Mesodermal cell (in vitro differentiated cells): ENCODE measurements at regions not wholly inside any gene's neighbourhood (a gene's known extent, or its start where the extent isn't known, plus 50 kb on each side); places are given as distances from the start of the nearest gene placed in this dataset.
A peak's percentile ranks its signal among the peaks of the same experiment; 100 is the strongest.

Experiments
- H3K27ac ChIP-seq: 2 replicates; pipeline ENCODE4 v1.7.0; 2013; ENCODE audit warnings: mild to moderate bottlenecking, low read depth, low read length, moderate library complexity; ENCODE audit not compliant: severe bottlenecking
- H3K36me3 ChIP-seq: 2 replicates; pipeline ENCODE4 v1.7.1; 2013; ENCODE audit warnings: mild to moderate bottlenecking, low read length, moderate library complexity; ENCODE audit not compliant: control insufficient read depth, insufficient read depth
- H3K4me1 ChIP-seq: one replicate; pipeline ENCODE4 v1.7.1; 2013; ENCODE audit warnings: mild to moderate bottlenecking, low read length; ENCODE audit not compliant: insufficient read depth, control insufficient read depth, poor library complexity, severe bottlenecking
- H3K4me3 ChIP-seq: 2 replicates; pipeline ENCODE4 v1.7.0; 2013; ENCODE audit warnings: low read length, control low read depth, mild to moderate bottlenecking; ENCODE audit not compliant: insufficient read depth, poor library complexity, severe bottlenecking; ENCODE audit errors: extremely low read depth
- H3K9me3 ChIP-seq: 2 replicates; pipeline ENCODE4 v1.7.1; 2013; ENCODE audit warnings: mild to moderate bottlenecking, low read length, moderate library complexity; ENCODE audit not compliant: control insufficient read depth
- WGBS, 2 experiments: methylation state at CpG; one replicate each; pipeline ENCODE4 v1.1.5; 2013; ENCODE audit warnings: missing lambda C conversion rate in 2 of 2; ENCODE audit not compliant: insufficient coverage in 2 of 2; 5-methylcytosine and 5-hydroxymethylcytosine counted together

DNA sequence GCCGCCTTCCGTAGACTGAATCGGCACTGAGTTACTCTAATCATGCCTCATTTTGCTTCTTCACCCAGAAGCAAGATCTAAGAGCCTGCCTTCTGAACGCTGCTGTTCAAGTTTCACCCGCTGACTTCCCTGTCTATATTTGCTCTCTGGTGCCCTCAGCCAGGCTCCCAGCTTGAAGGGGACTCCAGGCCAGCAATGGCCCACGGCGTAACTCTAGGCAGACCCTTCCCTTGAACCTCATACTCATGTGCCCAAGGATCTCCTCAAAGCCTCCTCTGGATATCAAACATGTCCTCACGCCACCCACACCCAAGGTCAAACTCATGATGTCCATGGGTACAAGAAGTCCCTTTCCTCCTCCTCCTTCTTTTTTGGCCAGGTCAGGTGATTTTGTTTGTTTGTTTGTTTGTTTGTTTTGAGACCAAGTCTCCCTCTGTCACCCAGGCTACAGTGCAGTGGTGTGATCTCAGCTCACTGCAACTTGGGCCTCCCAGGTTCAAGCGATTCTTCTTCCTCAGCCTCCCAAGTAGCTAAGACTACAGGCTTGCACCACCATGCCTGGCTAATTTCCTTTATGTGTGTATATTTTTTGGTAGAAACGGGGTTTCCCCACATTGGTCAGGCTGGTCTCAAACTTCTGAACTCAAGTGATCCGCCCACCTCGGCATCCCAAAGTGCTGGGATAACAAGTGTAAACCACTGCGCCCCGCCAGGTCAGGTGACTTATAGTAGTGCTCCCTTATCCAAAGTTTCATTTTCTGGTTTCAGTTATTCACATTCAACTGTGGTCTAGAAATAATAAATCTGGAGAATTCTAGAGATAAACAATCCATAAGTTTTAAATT, 239.0 kb downstream of the SYK start:
- H3K9me3 ChIP-seq: no peaks in the 10 kb centered on the region
- 90% methylated on average over 10 to 12 of the region's 14 CpGs for WGBS, 2 experiments
- H3K4me3 ChIP-seq: no peak overlapping the region
- H3K36me3 ChIP-seq: no peaks in the 10 kb centered on the region
- H3K4me1 ChIP-seq: peaks cover 44% of the 10 kb centered on the region
- H3K27ac ChIP-seq: no peak overlapping the region

DNA sequence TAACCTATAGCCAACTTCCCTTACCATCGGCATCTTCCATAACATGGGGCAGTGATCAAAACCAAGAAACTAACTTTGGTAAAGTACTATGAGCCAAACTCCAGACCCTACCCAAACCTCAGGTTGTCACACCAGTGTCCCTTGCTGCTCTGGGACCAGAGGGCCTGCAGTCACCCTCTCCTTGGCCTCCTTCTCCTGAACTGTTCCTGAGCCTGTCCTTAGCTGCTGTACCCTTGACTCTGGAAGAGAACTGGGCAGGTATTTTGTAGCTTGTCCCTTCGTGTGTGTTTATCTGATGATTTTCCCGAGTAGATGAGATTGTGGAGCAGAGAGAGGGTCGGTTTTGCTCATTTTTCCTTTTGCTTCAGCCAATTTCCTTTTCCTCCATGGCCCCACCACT, 240.4 kb downstream of the SYK start:
- no peaks in the 10 kb centered on the region for H3K36me3 ChIP-seq
- H3K9me3 ChIP-seq: no peaks in the 10 kb centered on the region
- peaks cover 40% of the 10 kb centered on the region for H3K4me1 ChIP-seq
- no peak overlapping the region for H3K4me3 ChIP-seq
- H3K27ac ChIP-seq: no peak overlapping the region
- 80 to 100% methylated on average over 2 of the region's 4 CpGs for WGBS, 2 experiments

DNA sequence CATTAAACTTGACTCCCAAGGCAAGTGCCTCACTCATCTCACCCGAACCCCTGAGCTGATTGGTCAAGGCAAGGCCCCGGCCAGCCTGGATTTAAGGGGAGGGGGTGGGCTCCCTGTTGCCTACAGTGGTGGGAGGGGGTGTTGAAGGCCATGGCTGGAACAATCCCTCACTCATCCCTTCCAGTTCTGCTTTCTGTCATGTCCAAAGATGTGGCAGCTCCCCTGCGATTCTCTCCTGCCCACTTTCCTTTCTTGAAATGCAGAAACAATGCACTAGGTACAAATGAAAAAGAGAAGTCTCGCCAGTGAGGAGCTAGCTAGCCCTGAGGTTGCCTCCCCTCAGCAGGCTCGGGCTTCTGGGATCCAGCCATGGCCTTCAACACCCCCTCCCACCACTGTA, 240.9 kb downstream of the SYK start:
- Histone ChIP-seq H3K9me3 (no peaks in the 10 kb centered on the region), H3K4me1 (peaks cover 40% of the 10 kb centered on the region), H3K4me3 (no peak overlapping the region), H3K36me3 (no peaks in the 10 kb centered on the region), H3K27ac (no peak overlapping the region)
- WGBS, 2 experiments: 80% methylated on average over 1 of the region's 5 CpGs; no CpG with 5 or more reads in 1 of the 2 experiments

DNA sequence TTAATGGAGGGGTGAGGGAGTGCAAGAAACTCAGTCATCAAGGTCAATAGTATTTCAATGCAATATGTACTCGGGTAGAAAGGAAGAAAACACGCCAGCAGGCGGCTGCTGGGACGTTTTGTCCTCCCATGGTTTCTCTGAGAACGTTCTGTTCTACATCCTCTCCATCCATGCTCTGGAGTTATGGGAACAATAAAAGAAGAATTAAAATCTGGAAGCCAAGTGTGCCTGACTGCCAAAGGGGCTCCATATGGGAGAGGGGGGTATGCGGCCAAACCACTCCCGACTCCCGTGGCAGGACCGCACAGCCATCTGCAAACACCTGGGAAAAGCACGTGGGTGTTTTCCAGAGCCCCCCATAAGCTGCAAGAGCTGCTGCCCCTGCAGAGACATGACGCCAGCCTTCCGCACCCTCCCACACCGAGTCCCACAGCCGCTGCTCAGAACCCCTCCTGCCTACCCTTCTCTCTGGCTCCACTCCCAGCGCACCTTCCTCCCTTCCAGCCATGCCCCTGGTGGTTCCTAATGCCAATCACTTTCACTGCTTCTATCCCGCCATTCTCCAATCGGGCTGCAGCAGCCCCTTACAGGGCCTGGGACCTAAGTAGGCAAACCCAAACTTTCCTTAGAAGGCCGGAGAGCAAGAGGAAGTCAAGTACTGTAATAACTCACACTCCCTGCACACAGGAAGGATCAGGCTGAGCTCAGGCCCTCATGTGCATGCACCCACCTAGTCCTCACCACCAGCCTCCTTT, 241.6 kb downstream of the SYK start:
- peaks cover 40% of the 10 kb centered on the region for H3K4me1 ChIP-seq
- no peaks in the 10 kb centered on the region for H3K9me3 ChIP-seq
- H3K36me3 ChIP-seq: no peaks in the 10 kb centered on the region
- no peak overlapping the region for H3K4me3 ChIP-seq
- WGBS, 2 experiments: 93 to 96% methylated on average over 8 to 12 of the region's 18 CpGs
- H3K27ac ChIP-seq: no peak overlapping the region

DNA sequence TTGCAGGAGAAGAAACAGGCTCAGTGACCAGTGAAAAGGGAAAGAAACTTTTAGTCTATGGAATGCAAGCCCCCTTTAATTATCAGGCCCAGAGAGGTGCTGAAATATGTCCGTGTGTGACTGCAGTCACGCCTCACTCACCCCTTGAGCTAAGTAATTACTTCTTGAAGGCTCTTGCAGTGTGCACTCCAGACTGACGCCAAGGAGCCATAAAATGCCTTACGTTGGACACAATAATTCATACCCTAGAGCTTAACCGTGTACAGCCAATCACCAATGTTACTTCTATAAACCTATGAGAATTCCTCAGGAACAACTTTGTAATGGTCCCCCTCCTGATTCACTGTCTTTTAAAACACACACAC, 242.2 kb downstream of the SYK start:
- Histone ChIP-seq H3K9me3 (no peaks in the 10 kb centered on the region), H3K4me1 (peaks cover 40% of the 10 kb centered on the region), H3K4me3 (no peak overlapping the region), H3K27ac (no peak overlapping the region), H3K36me3 (no peaks in the 10 kb centered on the region)
- WGBS, 2 experiments: 92 to 98% methylated on average over 5 of the region's 5 CpGs

DNA sequence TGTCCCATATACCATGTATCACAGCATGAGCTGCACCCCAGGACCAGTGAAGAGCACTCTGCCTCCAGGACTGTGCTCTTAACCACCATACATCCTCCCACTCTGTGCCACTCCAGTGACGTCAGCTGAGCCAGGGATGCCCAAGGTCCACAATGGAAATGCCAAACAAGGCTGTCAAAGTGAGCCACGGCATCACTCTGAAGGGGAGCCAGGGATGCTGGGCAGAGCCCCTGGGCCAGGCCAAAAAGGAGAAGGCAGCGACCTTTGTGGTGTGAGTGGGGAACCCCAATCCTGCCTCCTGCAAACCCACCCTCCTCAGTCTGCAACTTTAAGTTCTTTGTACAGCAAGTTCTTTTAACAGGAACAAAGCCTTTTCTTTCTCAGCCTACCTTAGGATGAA, 242.7 kb downstream of the SYK start:
- Histone ChIP-seq H3K36me3 (no peaks in the 10 kb centered on the region), H3K4me1 (peaks cover 37% of the 10 kb centered on the region), H3K27ac (no peak overlapping the region), H3K4me3 (no peak overlapping the region), H3K9me3 (no peaks in the 10 kb centered on the region)
- 77 to 94% methylated on average over 2 of the region's 3 CpGs for WGBS, 2 experiments

DNA sequence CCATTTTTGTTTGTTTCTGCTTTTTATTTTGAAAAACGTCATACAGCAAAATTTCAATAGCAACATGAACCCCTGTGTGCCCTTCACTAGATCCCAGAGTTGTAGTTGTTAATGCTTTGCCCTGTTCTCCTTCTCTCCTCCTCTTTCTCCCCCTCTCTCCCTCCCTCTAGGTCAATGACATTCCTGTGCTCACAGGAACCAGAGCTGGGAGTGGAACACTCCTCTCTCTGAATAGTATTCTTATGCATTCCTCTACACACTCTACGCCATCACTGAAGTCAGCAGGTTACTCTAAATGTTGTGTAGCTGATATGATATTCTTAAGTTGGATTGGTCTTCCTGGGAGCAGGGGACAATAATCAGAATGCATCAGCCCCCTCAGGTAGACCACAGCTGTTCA, 243.4 kb downstream of the SYK start:
- peaks cover 34% of the 10 kb centered on the region for H3K4me1 ChIP-seq
- H3K36me3 ChIP-seq: no peaks in the 10 kb centered on the region
- no peaks in the 10 kb centered on the region for H3K9me3 ChIP-seq
- H3K4me3 ChIP-seq: no peak overlapping the region
- no peak overlapping the region for H3K27ac ChIP-seq
- WGBS, 2 experiments: 67% methylated on average over 1 of the region's 2 CpGs; no CpG with 5 or more reads in 1 of the 2 experiments

DNA sequence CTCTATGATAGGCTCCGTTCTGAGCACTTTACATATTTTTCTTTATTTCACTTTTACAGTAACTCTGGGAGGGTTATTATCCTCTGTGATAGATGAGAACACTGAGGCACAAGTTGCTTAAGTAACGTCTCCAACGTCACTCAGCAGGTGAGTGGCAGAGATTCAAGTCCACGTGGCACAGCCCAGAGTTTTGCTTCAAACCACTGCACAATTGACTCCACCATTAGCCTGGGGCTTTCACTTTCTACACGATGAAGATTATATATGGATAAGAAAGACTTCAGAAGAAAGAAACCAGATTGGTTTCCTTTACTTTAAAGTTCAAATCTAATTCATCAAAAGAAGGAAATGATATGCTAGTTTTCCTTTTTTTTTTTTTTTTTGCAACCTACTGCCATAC, 245.9 kb downstream of the SYK start:
- no peak overlapping the region for H3K4me3 ChIP-seq
- WGBS, 2 experiments: 84 to 100% methylated on average over 2 to 3 of the region's 5 CpGs
- peak overlapping the region; percentile 82 for H3K27ac ChIP-seq
- no peaks in the 10 kb centered on the region for H3K36me3 ChIP-seq
- peaks cover 28% of the 10 kb centered on the region for H3K4me1 ChIP-seq
- H3K9me3 ChIP-seq: no peaks in the 10 kb centered on the region

DNA sequence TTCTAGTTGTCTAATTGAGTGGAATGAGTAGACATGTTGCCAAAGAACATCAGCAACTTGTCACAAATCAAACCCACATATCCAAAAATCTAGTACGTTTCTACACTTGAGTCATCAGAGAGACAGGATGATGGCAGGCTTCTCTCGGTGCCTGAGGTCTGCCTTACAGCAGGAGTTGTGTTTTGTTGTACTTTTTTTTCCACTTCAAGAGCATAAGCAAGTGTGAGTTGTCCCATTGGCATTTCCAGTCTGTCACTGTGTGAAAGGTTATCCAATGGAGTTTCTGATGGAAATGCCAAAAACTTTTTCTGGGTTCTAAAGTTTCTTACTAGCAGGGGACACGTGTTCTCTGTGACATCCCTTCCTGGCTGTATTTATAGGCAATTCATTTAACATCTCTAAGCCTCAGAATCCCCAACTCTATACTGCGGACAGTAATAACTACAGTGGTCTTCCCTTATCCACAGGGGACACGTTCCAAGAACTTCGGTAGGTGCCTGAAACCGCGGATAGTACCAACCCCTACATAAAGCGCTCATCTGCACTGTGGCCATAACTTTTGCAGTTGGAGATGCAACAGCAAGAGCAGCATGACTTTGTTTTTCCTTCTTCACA, 246.5 kb downstream of the SYK start:
- H3K4me1 ChIP-seq: peaks cover 28% of the 10 kb centered on the region
- H3K9me3 ChIP-seq: no peaks in the 10 kb centered on the region
- H3K36me3 ChIP-seq: no peaks in the 10 kb centered on the region
- H3K4me3 ChIP-seq: no peak overlapping the region
- WGBS, 2 experiments: 90 to 93% methylated on average over 6 to 7 of the region's 9 CpGs
- peak overlapping the region; percentile 82 for H3K27ac ChIP-seq

DNA sequence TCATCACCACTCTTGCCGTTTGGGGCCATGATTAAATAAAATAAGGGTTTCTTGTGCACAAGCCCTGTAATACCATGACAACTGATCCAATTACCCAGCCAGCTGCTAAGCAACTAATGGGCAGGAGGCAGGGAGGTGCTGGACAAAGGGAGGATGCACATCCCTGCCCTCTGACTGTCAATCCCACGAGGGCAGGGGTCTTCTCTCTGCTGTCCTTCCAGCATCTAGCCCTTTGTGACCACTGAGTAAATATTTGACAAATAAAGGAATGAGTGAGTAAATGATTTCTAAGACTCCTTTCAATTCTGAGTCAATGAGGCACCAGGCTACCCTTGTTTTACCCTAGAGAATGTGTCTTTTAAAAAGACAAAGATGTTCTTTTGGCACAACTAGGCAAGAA, 247.1 kb downstream of the SYK start:
- Histone ChIP-seq H3K4me1 (peaks cover 28% of the 10 kb centered on the region), H3K9me3 (no peaks in the 10 kb centered on the region), H3K4me3 (no peak overlapping the region), H3K27ac (peak overlapping the region; percentile 82), H3K36me3 (no peaks in the 10 kb centered on the region)
- no CpG with 5 or more reads among the region's 2 CpGs for WGBS, 2 experiments
